HL-60 (cell line): ENCODE measurements at regions not wholly inside any gene's neighbourhood (a gene's known extent, or its start where the extent isn't known, plus 50 kb on each side); places are given as distances from the start of the nearest gene placed in this dataset.

Source experiments
- DNase-seq, 2 experiments: peaks; one replicate each; pipeline ENCODE4 v3.0.0-alpha.2; 2010 to 2020; ENCODE audit warnings: low read depth in 1 of 2, low spot score in 1 of 2
- H3K27ac ChIP-seq: fragments of 250-450 bp; sonication (Bioruptor Pico); replicated peaks from 2 replicates; pipeline ENCODE4 v1.5.1; 2020; ENCODE audit warnings: mild to moderate bottlenecking, moderate library complexity
- H3K27me3 ChIP-seq: fragments of 250-450 bp; sonication (Bioruptor Pico); 2 replicates; pipeline ENCODE4 v1.5.1; 2021; ENCODE audit warnings: mild to moderate bottlenecking, moderate library complexity; ENCODE audit not compliant: insufficient read depth, poor library complexity, severe bottlenecking
- H3K4me3 ChIP-seq: replicated peaks from 2 replicates; pipeline ENCODE4 v1.5.1; 2011; ENCODE audit warnings: mild to moderate bottlenecking, control low read depth, low read length; ENCODE audit not compliant: insufficient read depth
- CTCF ChIP-seq: IDR thresholded peaks from one replicate; pipeline ENCODE4 v1.5.1; 2011; ENCODE audit warnings: low read length, control low read depth, inconsistent platforms; ENCODE audit not compliant: insufficient read depth
- GABPA ChIP-seq: IDR thresholded peaks from 2 replicates; pipeline ENCODE4 v1.6.1; 2012; ENCODE audit warnings: low read depth
- POLR2AphosphoS5 ChIP-seq: IDR thresholded peaks from 2 replicates; pipeline ENCODE4 v1.6.1; 2012; ENCODE audit warnings: low read depth
- REST ChIP-seq: IDR thresholded peaks from 2 replicates; pipeline ENCODE4 v1.6.1; 2012; ENCODE audit warnings: low read depth; ENCODE audit not compliant: insufficient replicate concordance
- SPI1 ChIP-seq: IDR thresholded peaks from 2 replicates; pipeline ENCODE4 v1.6.1; 2012; ENCODE audit warnings: low read depth, mild to moderate bottlenecking, borderline replicate concordance

- DNase-seq, result no peak
- no peaks in the 10 kb centered on the region for H3K27me3 ChIP-seq
- H3K4me3 ChIP-seq, result no peak overlapping the region
- TF ChIP-seq REST, result no peak
- TF ChIP-seq POLR2AphosphoS5, result no peak
- no peak for TF ChIP-seq GABPA
- TF ChIP-seq SPI1, result no peak
- no peak for TF ChIP-seq CTCF
- H3K27ac ChIP-seq, result no peak overlapping the region
These were observed 459.5 kb upstream of the CNTN5 start for GRCh38 chr11:98561252-98561651.

GRCh38 chr11:98561877-98562395 is 458.8 kb upstream of the CNTN5 start:
- DNase-seq, result no peak
- no peak overlapping the region for H3K27ac ChIP-seq
- no peak overlapping the region for H3K4me3 ChIP-seq
- H3K27me3 ChIP-seq, result no peaks in the 10 kb centered on the region
- no peak for TF ChIP-seq CTCF
- no peak for TF ChIP-seq REST
- no peak for TF ChIP-seq GABPA
- no peak for TF ChIP-seq POLR2AphosphoS5
- TF ChIP-seq SPI1, result no peak

DNA sequence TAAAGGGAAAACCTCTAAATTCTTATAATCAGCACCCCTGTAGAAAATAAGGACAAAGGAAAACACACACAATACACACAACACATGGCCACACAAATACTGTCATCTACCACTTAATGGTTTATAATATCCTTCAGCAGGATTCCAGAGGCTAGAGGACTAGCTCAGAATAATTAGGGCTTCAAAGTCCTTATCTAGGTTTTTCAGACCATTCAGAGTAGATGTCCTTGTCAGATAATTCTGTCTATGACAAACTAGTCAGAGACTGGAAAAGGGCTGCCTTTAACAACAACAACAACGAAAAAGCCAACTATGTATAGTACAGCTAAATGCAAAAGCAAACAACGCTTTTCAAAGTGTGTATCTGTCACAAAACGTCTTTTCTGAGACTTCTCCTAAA is 456.5 kb upstream of the CNTN5 start:
- TF ChIP-seq REST, result no peak
- no peak for TF ChIP-seq POLR2AphosphoS5
- TF ChIP-seq GABPA, result no peak
- TF ChIP-seq SPI1, result no peak
- TF ChIP-seq CTCF, result no peak
- Histone ChIP-seq H3K27me3 (no peaks in the 10 kb centered on the region), H3K27ac (no peak overlapping the region), H3K4me3 (no peak overlapping the region)
- no peak for DNase-seq
